ENCODE measurements at regions not wholly inside any gene's neighbourhood (a gene's known extent, or its start where the extent isn't known, plus 50 kb on each side); places are given as distances from the start of the nearest gene placed in this dataset.

DNA sequence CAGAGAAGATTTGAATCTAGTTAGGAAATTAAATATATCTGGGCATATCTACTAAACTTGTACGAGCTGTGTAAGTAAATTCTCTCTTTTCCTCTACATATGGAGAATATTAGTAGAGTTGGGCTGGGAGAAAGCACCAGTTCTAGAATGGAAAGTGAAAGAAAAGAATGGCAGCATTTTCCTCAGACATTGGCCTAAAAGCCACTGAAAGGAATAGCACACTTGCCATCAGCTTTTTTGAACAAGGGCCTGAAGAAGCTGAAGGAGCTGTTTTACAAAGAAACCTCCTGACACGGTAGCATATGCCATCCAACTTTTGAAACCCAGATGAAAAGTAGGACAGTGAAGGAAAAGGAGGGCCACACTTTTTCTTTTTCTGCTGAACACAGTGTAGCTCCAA is 1563.7 kb upstream of the TENM4 start:
- DNase-seq (ENCODE audit: low read depth, low spot score) (no peak), FAIRE-seq (no peak)
- TF ChIP-seq, protein P1, sequence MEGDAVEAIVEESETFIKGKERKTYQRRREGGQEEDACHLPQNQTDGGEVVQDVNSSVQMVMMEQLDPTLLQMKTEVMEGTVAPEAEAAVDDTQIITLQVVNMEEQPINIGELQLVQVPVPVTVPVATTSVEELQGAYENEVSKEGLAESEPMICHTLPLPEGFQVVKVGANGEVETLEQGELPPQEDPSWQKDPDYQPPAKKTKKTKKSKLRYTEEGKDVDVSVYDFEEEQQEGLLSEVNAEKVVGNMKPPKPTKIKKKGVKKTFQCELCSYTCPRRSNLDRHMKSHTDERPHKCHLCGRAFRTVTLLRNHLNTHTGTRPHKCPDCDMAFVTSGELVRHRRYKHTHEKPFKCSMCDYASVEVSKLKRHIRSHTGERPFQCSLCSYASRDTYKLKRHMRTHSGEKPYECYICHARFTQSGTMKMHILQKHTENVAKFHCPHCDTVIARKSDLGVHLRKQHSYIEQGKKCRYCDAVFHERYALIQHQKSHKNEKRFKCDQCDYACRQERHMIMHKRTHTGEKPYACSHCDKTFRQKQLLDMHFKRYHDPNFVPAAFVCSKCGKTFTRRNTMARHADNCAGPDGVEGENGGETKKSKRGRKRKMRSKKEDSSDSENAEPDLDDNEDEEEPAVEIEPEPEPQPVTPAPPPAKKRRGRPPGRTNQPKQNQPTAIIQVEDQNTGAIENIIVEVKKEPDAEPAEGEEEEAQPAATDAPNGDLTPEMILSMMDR (IDR thresholded peaks at IDR 0.05; ENCODE audit: extremely low read depth in 1 of 2, insufficient read depth in 1 of 2, low read depth in 1 of 2, low read length in 2 of 2) = no peak
- no peak for TF ChIP-seq POLR2AphosphoS5 (IDR thresholded peaks at IDR 0.05; ENCODE audit: insufficient read depth, low read depth, low read length)
- TF ChIP-seq, protein P2, sequence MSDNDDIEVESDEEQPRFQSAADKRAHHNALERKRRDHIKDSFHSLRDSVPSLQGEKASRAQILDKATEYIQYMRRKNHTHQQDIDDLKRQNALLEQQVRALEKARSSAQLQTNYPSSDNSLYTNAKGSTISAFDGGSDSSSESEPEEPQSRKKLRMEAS (IDR thresholded peaks at IDR 0.05; ENCODE audit: insufficient read depth, insufficient read length) = no peak
- TF ChIP-seq FOS (IDR thresholded peaks at IDR 0.05; ENCODE audit: borderline replicate concordance, insufficient read depth, low read length) = no peak
- TF ChIP-seq JUN (IDR thresholded peaks at IDR 0.05; ENCODE audit: borderline replicate concordance, insufficient read depth, insufficient read length, low read depth) = no peak
- no peak for TF ChIP-seq EZH2 (IDR thresholded peaks at IDR 0.05; ENCODE audit: borderline replicate concordance, low read depth, low read length, severe bottlenecking)
- no peak for TF ChIP-seq GATA2 (IDR thresholded peaks at IDR 0.05; ENCODE audit: insufficient read depth, insufficient read length, low read depth, low read length)
- no peak for TF ChIP-seq POLR2A (IDR thresholded peaks at IDR 0.05; ENCODE audit: low read depth, low read length)
- no peak for TF ChIP-seq MYC (IDR thresholded peaks at IDR 0.05; ENCODE audit: low read depth, low read length)
- Histone ChIP-seq H3K79me2 (ENCODE audit: control insufficient read depth, insufficient read depth, low read length) (no peaks in the 10 kb centered on the region), H3K9ac (replicated peaks; ENCODE audit: extremely low read depth, insufficient read depth, low read length) (no peak overlapping the region), H3K27ac (ENCODE audit: insufficient read depth, low read depth, low read length) (no peak overlapping the region), H3K4me2 (ENCODE audit: insufficient read depth, low read length) (no peak overlapping the region), H3K4me1 (ENCODE audit: control insufficient read depth, extremely low read depth, insufficient read depth, low read length) (peaks cover 5% of the 10 kb centered on the region), H3K36me3 (ENCODE audit: control insufficient read depth in 2 of 2, extremely low read depth in 1 of 2, insufficient read depth in 2 of 2, low read length in 2 of 2) (no peaks in the 10 kb centered on the region), H3K27me3 (ENCODE audit: control insufficient read depth in 2 of 2, insufficient read depth in 2 of 2, low read length in 2 of 2) (no peaks in the 10 kb centered on the region), H2AFZ (ENCODE audit: low read depth, low read length) (no peak overlapping the region), H3K9me1 (replicated peaks; ENCODE audit: control insufficient read depth, extremely low read depth, insufficient read depth, low read length) (no peaks in the 10 kb centered on the region), H3K9me3 (replicated peaks; ENCODE audit: control insufficient read depth, insufficient read depth, low read length) (no peaks in the 10 kb centered on the region), H3K4me3 (replicated peaks in 1 of 3; ENCODE audit: insufficient read depth in 1 of 3, low read depth in 1 of 3, low read length in 3 of 3) (no peak overlapping the region), H4K20me1 (replicated peaks; ENCODE audit: control insufficient read depth, extremely low read depth, insufficient read depth, low read length) (no peaks in the 10 kb centered on the region)
- ChIA-PET CTCF (no interaction called here), POLR2A (no interaction called here)
- dilution Hi-C loops (cut with MboI; ENCODE audit: extremely low pct_ligation_motif_present, low sequenced_read_pairs) (no loop called here), intact Hi-C loops (cut with micrococcal nuclease) (loop anchor here (10.0 kb wide), 1 partner anchor 280 kb away; no protein-coding TSS in a partner anchor)
- no TSS peak for BruUV-seq (replicated peaks)
